Epithelial cell of proximal tubule (primary cell): ENCODE measurements at regions not wholly inside any gene's neighbourhood (a gene's known extent, or its start where the extent isn't known, plus 50 kb on each side); places are given as distances from the start of the nearest gene placed in this dataset.

ENCODE experiments used
- DNase-seq: peaks from one replicate; pipeline ENCODE4 v3.0.0-alpha.2; 2011; ENCODE audit warnings: low read depth
- H3K4me3 ChIP-seq: 2 replicates; pipeline ENCODE4 v1.5.1; 2011; ENCODE audit warnings: low read depth, mild to moderate bottlenecking, low read length
- TF ChIP-seq, protein P1 (sequence below): conservative IDR thresholded peaks from 2 replicates; pipeline ENCODE4 v1.5.1; 2012; ENCODE audit warnings: low read depth, mild to moderate bottlenecking, low read length

DNA sequence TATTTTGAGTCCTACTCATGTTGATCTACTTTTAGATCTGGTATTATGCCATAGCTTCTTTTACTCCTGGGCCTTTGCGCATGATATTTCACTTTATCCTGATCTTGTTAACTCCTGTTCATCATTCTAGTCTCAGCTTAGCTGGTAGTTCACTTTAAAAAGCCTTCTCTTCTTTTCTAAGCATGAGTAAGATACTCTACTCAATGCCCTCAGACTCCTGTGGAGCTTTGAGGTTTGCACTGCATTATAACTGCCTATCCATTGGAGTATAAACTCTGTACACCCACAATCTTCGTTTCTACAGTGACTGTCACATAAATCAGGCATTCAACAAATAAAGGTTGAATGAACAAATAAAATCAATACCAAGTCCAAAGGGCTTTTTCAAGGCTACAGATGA is 357.9 kb upstream of the KCNH8 start:
- TF ChIP-seq, protein P1, sequence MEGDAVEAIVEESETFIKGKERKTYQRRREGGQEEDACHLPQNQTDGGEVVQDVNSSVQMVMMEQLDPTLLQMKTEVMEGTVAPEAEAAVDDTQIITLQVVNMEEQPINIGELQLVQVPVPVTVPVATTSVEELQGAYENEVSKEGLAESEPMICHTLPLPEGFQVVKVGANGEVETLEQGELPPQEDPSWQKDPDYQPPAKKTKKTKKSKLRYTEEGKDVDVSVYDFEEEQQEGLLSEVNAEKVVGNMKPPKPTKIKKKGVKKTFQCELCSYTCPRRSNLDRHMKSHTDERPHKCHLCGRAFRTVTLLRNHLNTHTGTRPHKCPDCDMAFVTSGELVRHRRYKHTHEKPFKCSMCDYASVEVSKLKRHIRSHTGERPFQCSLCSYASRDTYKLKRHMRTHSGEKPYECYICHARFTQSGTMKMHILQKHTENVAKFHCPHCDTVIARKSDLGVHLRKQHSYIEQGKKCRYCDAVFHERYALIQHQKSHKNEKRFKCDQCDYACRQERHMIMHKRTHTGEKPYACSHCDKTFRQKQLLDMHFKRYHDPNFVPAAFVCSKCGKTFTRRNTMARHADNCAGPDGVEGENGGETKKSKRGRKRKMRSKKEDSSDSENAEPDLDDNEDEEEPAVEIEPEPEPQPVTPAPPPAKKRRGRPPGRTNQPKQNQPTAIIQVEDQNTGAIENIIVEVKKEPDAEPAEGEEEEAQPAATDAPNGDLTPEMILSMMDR, result no peak
- no peak for DNase-seq
- no peak overlapping the region for H3K4me3 ChIP-seq

DNA sequence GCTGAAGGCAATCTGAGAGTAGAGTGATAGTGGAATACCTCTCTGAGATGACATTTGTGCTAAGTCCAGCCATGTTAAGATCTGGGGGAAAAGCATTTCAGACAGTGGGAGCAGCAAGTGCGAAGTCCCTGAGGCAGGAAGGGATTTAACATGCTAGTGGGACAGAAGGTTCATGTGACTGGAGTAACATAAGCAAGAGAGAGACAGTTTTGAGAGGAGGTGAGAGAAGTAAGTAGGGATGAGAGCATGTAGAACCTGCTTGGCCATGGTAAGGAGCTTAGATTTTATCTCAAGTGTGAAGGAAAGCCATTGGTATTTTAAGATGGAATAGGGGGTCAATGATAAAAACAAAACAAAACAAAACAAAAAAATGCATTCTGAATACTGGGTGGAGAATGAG is 358.6 kb upstream of the KCNH8 start:
- DNase-seq, result no peak
- no peak overlapping the region for H3K4me3 ChIP-seq
- TF ChIP-seq, protein P1, result no peak

DNA sequence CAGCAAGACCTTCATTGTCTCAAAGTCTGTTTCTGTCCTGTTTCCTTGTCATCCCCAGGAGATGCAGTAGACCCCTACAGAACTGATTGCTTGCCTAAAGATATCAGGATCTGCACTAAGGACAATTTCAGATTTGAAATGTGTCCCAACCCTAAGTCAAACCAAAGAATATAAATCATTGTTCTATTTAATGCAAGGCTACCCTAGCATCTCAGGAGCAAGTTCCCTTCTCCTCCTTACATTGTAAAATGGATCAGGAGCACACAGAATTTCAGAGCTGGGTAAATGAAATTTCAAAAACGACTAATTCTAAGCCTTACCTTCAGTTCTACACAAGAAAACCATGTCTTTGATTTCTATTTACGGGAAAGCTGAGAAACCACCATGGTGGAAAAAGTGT is 360.9 kb upstream of the KCNH8 start:
- no peak overlapping the region for H3K4me3 ChIP-seq
- TF ChIP-seq, protein P1, result no peak
- DNase-seq, result no peak

DNA sequence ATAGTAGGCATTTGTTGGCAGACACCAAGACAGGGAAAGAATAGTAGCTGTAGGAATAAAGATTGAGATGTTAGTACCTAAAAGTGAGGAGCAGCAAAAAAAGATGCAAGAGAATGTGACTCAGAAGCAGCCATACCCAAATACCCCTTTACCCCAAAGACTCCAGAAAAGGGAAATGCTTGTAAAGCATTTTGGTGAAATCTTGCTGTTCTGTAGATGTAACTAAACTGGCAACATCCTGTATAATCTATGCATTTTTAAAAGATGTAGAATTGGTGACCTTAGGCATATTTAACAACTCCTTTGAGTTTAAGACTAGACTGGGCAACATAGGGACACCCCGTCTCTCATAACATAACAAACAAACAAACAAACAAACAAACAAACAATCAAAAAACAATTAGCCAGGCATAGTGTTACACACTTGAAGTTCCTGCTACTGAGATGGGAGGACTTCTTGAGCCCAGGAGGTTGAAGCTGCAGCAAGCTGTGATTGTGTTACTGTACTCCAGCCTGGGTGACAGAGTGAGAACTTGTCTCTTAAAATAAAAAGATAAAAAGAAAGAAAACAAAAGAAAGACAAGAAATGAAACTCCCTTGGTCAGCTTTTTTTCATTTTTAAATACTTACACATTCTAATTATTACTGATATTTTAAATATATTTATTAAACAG is 361.5 kb upstream of the KCNH8 start:
- TF ChIP-seq, protein P1, result no peak
- DNase-seq, result no peak
- H3K4me3 ChIP-seq, result no peak overlapping the region

DNA sequence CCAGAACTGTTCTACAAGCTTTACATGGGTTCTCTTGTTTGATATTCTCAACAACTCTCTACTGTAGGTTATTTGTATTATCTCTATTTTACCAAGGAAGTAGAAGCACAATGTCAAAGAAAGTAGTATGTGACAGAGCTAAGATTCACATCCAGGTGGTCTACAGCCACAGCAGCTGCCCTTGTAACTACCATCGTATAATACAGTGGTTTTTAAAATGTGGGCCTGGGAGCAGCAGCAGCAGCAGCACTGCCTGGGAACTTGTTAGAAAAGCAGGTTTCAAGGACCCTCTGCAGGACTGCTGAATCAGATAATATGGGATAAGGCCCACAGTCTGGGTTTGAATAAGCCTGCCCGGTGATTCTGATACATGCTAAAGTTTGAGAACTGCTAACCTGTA is 357.1 kb upstream of the SATB1 start:
- DNase-seq, result no peak
- H3K4me3 ChIP-seq, result no peak overlapping the region
- TF ChIP-seq, protein P1, result no peak

DNA sequence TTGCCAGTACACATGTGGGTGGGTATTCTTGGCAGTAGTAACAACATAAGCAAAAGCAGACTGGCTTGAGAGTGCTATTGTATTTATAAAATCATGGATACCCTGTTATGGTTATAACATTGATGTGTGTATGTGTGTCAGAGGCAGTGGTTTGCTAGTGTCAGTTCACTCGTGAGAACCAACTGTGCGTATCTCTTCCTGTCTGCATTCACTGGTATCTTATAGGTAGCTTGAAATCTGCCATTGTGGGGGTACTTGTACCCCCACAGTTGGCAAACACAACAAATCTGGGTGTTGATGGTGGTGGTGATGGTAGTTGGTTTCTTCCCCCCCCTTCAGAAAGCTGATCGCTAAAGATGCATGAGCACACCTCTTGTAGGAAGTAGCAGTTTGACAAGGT is 355.8 kb upstream of the SATB1 start:
- TF ChIP-seq, protein P1, result no peak
- no peak for DNase-seq
- H3K4me3 ChIP-seq, result no peak overlapping the region

DNA sequence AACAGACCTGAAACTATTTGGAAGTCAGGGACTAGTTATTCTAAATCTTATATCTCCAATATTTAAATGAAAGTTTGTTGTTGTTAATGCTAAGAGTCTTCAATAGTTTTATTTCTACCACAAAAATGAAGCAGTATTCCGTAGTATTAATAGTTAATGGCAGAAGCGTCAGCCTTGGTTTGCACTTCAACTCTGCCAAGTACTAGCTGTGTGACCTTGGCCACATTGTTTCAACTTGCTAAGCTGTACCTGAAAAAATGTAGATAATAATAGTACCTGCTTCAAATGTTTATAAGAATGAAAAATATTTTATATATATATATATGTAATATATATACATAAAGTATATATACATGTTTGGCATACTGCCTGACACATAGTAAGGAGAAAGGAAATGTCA is 354.6 kb upstream of the SATB1 start:
- no peak for DNase-seq
- H3K4me3 ChIP-seq, result no peak overlapping the region
- TF ChIP-seq, protein P1, result no peak
